ENCODE measurements at regions not wholly inside any gene's neighbourhood (a gene's known extent, or its start where the extent isn't known, plus 50 kb on each side); places are given as distances from the start of the nearest gene placed in this dataset.

DNA sequence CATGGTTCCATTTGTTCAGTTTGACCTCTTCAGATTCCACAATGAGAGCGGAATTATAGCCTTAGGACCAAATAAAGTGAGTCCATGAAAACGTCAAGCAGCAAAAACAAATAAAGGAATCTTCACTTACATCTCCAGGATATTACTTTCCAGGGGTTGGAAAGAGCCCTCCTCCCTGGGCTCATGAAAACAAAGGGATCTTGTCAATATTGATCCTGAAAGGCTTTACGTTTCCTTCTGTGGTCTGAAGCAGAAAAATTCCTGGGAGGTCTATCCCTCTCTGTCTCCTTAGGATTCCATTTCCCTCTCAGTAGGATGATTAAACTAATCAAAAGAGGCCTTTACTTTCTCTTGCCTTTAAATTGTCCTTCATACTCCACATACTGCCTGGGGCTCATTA, 293.5 kb downstream of the GPAM start:
- Mint-ChIP-seq H3K4me1 (peaks cover 4% of the 10 kb centered on the region), H3K36me3 (ENCODE audit: low read depth) (peaks cover 6% of the 10 kb centered on the region), H3K9me3 (peaks cover 18% of the 10 kb centered on the region), H3K4me3 (no peak overlapping the region), H3K27ac (no peak overlapping the region), H3K27me3 (ENCODE audit: low read depth, poor library complexity) (no peaks in the 10 kb centered on the region)
- DNase-seq = no peak
- TF ChIP-seq, protein P1, sequence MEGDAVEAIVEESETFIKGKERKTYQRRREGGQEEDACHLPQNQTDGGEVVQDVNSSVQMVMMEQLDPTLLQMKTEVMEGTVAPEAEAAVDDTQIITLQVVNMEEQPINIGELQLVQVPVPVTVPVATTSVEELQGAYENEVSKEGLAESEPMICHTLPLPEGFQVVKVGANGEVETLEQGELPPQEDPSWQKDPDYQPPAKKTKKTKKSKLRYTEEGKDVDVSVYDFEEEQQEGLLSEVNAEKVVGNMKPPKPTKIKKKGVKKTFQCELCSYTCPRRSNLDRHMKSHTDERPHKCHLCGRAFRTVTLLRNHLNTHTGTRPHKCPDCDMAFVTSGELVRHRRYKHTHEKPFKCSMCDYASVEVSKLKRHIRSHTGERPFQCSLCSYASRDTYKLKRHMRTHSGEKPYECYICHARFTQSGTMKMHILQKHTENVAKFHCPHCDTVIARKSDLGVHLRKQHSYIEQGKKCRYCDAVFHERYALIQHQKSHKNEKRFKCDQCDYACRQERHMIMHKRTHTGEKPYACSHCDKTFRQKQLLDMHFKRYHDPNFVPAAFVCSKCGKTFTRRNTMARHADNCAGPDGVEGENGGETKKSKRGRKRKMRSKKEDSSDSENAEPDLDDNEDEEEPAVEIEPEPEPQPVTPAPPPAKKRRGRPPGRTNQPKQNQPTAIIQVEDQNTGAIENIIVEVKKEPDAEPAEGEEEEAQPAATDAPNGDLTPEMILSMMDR (IDR thresholded peaks at IDR 0.05) = no peak

GRCh38 chr10:111916011-111916410, 267.6 kb downstream of the GPAM start:
- Mint-ChIP-seq H3K36me3 (ENCODE audit: low read depth) (no peaks in the 10 kb centered on the region), H3K9me3 (no peaks in the 10 kb centered on the region), H3K4me3 (no peak overlapping the region), H3K4me1 (peaks cover 41% of the 10 kb centered on the region), H3K27me3 (ENCODE audit: low read depth, poor library complexity) (peaks cover 4% of the 10 kb centered on the region), H3K27ac (no peak overlapping the region)
- DNase-seq = no peak
- TF ChIP-seq, protein P1 (IDR thresholded peaks at IDR 0.05) = no peak

- H3K36me3 Mint-ChIP-seq (ENCODE audit: low read depth) = no peaks in the 10 kb centered on the region
- TF ChIP-seq, protein P1 (IDR thresholded peaks at IDR 0.05) = no peak
- no peak overlapping the region for H3K4me3 Mint-ChIP-seq
- no peak overlapping the region for H3K27ac Mint-ChIP-seq
- no peak for DNase-seq
- peaks cover under 1% of the 10 kb centered on the region for H3K4me1 Mint-ChIP-seq
- H3K9me3 Mint-ChIP-seq = no peaks in the 10 kb centered on the region
- H3K27me3 Mint-ChIP-seq (ENCODE audit: low read depth, poor library complexity) = peaks cover 8% of the 10 kb centered on the region
Measured at GRCh38 chr10:111921821-111922220, 261.7 kb downstream of the GPAM start.

DNA sequence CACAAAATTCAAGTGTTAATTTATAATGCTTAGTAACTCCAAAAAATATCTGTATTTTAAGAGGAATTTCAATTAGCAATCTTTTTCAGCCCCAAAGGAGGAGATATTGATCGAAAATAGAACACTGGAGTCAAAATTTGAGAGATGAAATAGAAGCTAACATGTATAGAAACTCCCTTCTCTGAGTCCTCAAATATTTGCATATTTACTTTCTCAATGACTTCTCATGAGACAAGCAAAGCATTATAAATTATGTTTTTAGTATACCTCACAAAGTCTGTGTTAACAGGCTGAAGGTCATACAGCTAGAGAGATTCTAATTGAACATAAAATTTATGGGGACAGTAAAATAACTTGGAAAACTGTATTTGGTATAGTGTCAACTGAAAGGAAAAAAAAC, 260.5 kb downstream of the GPAM start:
- H3K27ac Mint-ChIP-seq = no peak overlapping the region
- no peak for DNase-seq
- H3K4me3 Mint-ChIP-seq = no peak overlapping the region
- H3K9me3 Mint-ChIP-seq = no peaks in the 10 kb centered on the region
- TF ChIP-seq, protein P1 (IDR thresholded peaks at IDR 0.05) = no peak
- H3K4me1 Mint-ChIP-seq = no peaks in the 10 kb centered on the region
- H3K27me3 Mint-ChIP-seq (ENCODE audit: low read depth, poor library complexity) = peaks cover 8% of the 10 kb centered on the region
- H3K36me3 Mint-ChIP-seq (ENCODE audit: low read depth) = no peaks in the 10 kb centered on the region

DNA sequence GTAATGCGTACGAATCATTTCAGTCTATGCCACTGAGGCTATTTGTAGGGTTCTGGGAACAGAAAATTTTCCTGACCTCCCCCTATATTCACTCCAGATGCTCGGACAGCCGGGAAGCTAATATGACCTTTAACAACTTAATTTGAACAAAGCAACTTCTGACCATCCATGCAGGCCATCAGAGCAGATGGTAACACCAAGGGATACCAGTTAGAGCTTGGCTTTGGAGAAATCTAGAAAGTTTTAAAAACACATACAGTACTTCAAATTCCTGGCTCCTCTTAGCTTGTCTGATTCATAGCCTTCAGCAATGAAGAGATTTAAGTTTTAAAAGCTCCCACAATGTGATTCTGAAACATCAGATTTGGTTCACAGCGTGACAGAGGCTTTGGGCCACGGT, 257.3 kb downstream of the GPAM start:
- no peak for DNase-seq
- no peak overlapping the region for H3K4me3 Mint-ChIP-seq
- peaks cover 4% of the 10 kb centered on the region for H3K9me3 Mint-ChIP-seq
- no peaks in the 10 kb centered on the region for H3K36me3 Mint-ChIP-seq (ENCODE audit: low read depth)
- peaks cover 4% of the 10 kb centered on the region for H3K27me3 Mint-ChIP-seq (ENCODE audit: low read depth, poor library complexity)
- H3K4me1 Mint-ChIP-seq = no peaks in the 10 kb centered on the region
- H3K27ac Mint-ChIP-seq = no peak overlapping the region
- TF ChIP-seq, protein P1 (IDR thresholded peaks at IDR 0.05) = no peak

- TF ChIP-seq, protein P1 (IDR thresholded peaks at IDR 0.05) = no peak
- no peaks in the 10 kb centered on the region for H3K27me3 Mint-ChIP-seq (ENCODE audit: low read depth, poor library complexity)
- H3K27ac Mint-ChIP-seq = no peak overlapping the region
- H3K36me3 Mint-ChIP-seq (ENCODE audit: low read depth) = no peaks in the 10 kb centered on the region
- H3K4me3 Mint-ChIP-seq = no peak overlapping the region
- no peaks in the 10 kb centered on the region for H3K4me1 Mint-ChIP-seq
- peaks cover 4% of the 10 kb centered on the region for H3K9me3 Mint-ChIP-seq
- DNase-seq = no peak
Measured at GRCh38 chr10:111933937-111934336, 249.6 kb downstream of the GPAM start.
